H9 (cell line): ENCODE measurements at regions not wholly inside any gene's neighbourhood (a gene's known extent, or its start where the extent isn't known, plus 50 kb on each side); places are given as distances from the start of the nearest gene placed in this dataset.

ENCODE experiments used
- DNase-seq: peaks from one replicate; pipeline ENCODE4 v3.0.0-alpha.2; 2017
- H2AFZ ChIP-seq: one replicate; pipeline ENCODE4 v1.6.1; 2013; ENCODE audit warnings: mild to moderate bottlenecking, low read length, control low read depth, moderate library complexity
- H2AK5ac ChIP-seq: 2 replicates; pipeline ENCODE4 v1.6.1; 2013; ENCODE audit warnings: low read length, control low read depth, mixed read lengths; ENCODE audit not compliant: insufficient read length
- H2BK120ac ChIP-seq: one replicate; pipeline ENCODE4 v1.6.1; 2013; ENCODE audit warnings: low read depth, mild to moderate bottlenecking, low read length, control low read depth, inconsistent platforms; ENCODE audit not compliant: poor library complexity, severe bottlenecking
- H2BK12ac ChIP-seq: 2 replicates; pipeline ENCODE4 v1.6.1; 2013; ENCODE audit warnings: low read length, control low read depth, mixed read lengths, low read depth; ENCODE audit not compliant: insufficient read length
- H2BK15ac ChIP-seq: 2 replicates; pipeline ENCODE4 v1.6.1; 2013; ENCODE audit warnings: low read depth, low read length, control low read depth
- H2BK20ac ChIP-seq: one replicate; pipeline ENCODE4 v1.6.1; 2013; ENCODE audit warnings: low read depth, mild to moderate bottlenecking, low read length, control low read depth, inconsistent platforms; ENCODE audit not compliant: poor library complexity, severe bottlenecking
- H2BK5ac ChIP-seq: 2 replicates; pipeline ENCODE4 v1.6.1; 2013; ENCODE audit warnings: low read length, control low read depth, mixed read lengths; ENCODE audit not compliant: insufficient read length
- H3K14ac ChIP-seq: 2 replicates; pipeline ENCODE4 v1.6.1; 2013; ENCODE audit warnings: low read length, control low read depth; ENCODE audit not compliant: insufficient read depth
- H3K18ac ChIP-seq: 2 replicates; pipeline ENCODE4 v1.6.1; 2013; ENCODE audit warnings: low read depth, mild to moderate bottlenecking, mixed read lengths, low read length, control low read depth; ENCODE audit not compliant: insufficient read length
- H3K23ac ChIP-seq: 2 replicates; pipeline ENCODE4 v1.6.1; 2013; ENCODE audit warnings: low read length, control low read depth, mixed read lengths, low read depth; ENCODE audit not compliant: insufficient read length
- H3K23me2 ChIP-seq: 2 replicates; pipeline ENCODE4 v1.6.1; 2013; ENCODE audit warnings: low read depth, mild to moderate bottlenecking, mixed read lengths, low read length, control low read depth; ENCODE audit not compliant: insufficient read length, poor library complexity, severe bottlenecking
- H3K27ac ChIP-seq: 2 replicates; pipeline ENCODE4 v1.5.1; 2013; ENCODE audit warnings: low read length, control low read depth, mixed read lengths, low read depth; ENCODE audit not compliant: insufficient read length
- H3K27me3 ChIP-seq: 2 replicates; pipeline ENCODE4 v1.6.1; 2013; ENCODE audit warnings: low read length, control low read depth, inconsistent platforms; ENCODE audit not compliant: insufficient read depth
- H3K4ac ChIP-seq: 2 replicates; pipeline ENCODE4 v1.6.1; 2013; ENCODE audit warnings: low read depth, mild to moderate bottlenecking, control low read depth, inconsistent platforms, low read length, moderate library complexity
- H3K4me1 ChIP-seq: 2 replicates; pipeline ENCODE4 v1.6.1; 2013; ENCODE audit warnings: low read length, control low read depth, inconsistent platforms; ENCODE audit not compliant: insufficient read depth
- H3K4me2 ChIP-seq: 2 replicates; pipeline ENCODE4 v1.6.1; 2013; ENCODE audit warnings: low read length, control low read depth, mixed read lengths; ENCODE audit not compliant: insufficient read length, insufficient read depth
- H3K56ac ChIP-seq: 2 replicates; pipeline ENCODE4 v1.6.1; 2013; ENCODE audit warnings: low read depth, mild to moderate bottlenecking, mixed read lengths, low read length, control low read depth; ENCODE audit not compliant: insufficient read length
- H3K79me1 ChIP-seq: 2 replicates; pipeline ENCODE4 v1.6.1; 2013; ENCODE audit warnings: low read depth, mild to moderate bottlenecking, moderate library complexity, low read length, control low read depth, inconsistent platforms; ENCODE audit not compliant: insufficient read depth, poor library complexity, severe bottlenecking
- H3K79me2 ChIP-seq: 2 replicates; pipeline ENCODE4 v1.6.1; 2013; ENCODE audit warnings: low read length, control low read depth, inconsistent platforms; ENCODE audit not compliant: insufficient read depth
- H3K9ac ChIP-seq: 2 replicates; pipeline ENCODE4 v1.6.1; 2013; ENCODE audit warnings: low read length, control low read depth, mixed read lengths; ENCODE audit not compliant: insufficient read length; ENCODE audit errors: extremely low read depth
- H3K9me3 ChIP-seq: one replicate; pipeline ENCODE4 v1.6.1; 2013; ENCODE audit warnings: low read depth, low read length, inconsistent platforms; ENCODE audit not compliant: control insufficient read depth
- H3T11ph ChIP-seq: one replicate; pipeline ENCODE4 v1.6.1; 2013; ENCODE audit warnings: mild to moderate bottlenecking, low read length, control low read depth, inconsistent platforms
- H4K20me1 ChIP-seq: one replicate; pipeline ENCODE4 v1.6.1; 2013; ENCODE audit not compliant: control insufficient read depth, insufficient read length, insufficient read depth
- H4K5ac ChIP-seq: 2 replicates; pipeline ENCODE4 v1.6.1; 2013; ENCODE audit warnings: low read depth, mild to moderate bottlenecking, mixed read lengths, low read length, control low read depth; ENCODE audit not compliant: insufficient read length
- H4K8ac ChIP-seq: replicated peaks from 2 replicates; pipeline ENCODE4 v1.6.1; 2013; ENCODE audit warnings: low read length, control low read depth, mixed read lengths, low read depth; ENCODE audit not compliant: insufficient read length
- H4K91ac ChIP-seq: 2 replicates; pipeline ENCODE4 v1.6.1; 2013; ENCODE audit warnings: low read depth, mild to moderate bottlenecking, moderate library complexity, mixed read lengths, low read length, control low read depth; ENCODE audit not compliant: insufficient read length
- H3K27ac Mint-ChIP-seq, 3 experiments: 2 replicates in 2 of 3; 3 replicates in 1 of 3; pipeline ENCODE4 v1.8.0; 2020 to 2021; ENCODE audit warnings: mixed read lengths in 3 of 3, mild to moderate bottlenecking in 1 of 3, moderate library complexity in 1 of 3
- H3K27me3 Mint-ChIP-seq: 2 replicates; pipeline ENCODE4 v1.8.0; 2021; ENCODE audit warnings: low read depth, mild to moderate bottlenecking, moderate library complexity, mixed read lengths
- H3K36me3 Mint-ChIP-seq, 3 experiments: 2 replicates in 2 of 3; 3 replicates in 1 of 3; pipeline ENCODE4 v1.8.0; 2020 to 2021; ENCODE audit warnings: low read depth in 3 of 3, mixed read lengths in 3 of 3; ENCODE audit not compliant: insufficient read depth in 1 of 3
- H3K4me1 Mint-ChIP-seq, 2 experiments: 2 replicates each; pipeline ENCODE4 v1.8.0; 2020; ENCODE audit warnings: mixed read lengths in 2 of 2
- H3K4me3 Mint-ChIP-seq, 2 experiments: 2 replicates in 1 of 2; 3 replicates in 1 of 2; pipeline ENCODE4 v1.8.0; 2020 to 2021; ENCODE audit warnings: mild to moderate bottlenecking in 2 of 2, mixed read lengths in 2 of 2, moderate library complexity in 1 of 2
- H3K9me3 Mint-ChIP-seq, 2 experiments: 2 replicates in 1 of 2; 3 replicates in 1 of 2; pipeline ENCODE4 v1.8.0; 2020; ENCODE audit warnings: mild to moderate bottlenecking in 2 of 2, mixed read lengths in 2 of 2, moderate library complexity in 1 of 2
- WGBS: extraction: QIAGEN DNeasy Blood & Tissue Kit; methylation state at CpG from one replicate; pipeline ENCODE4 v1.1.7; 2013; ENCODE audit warnings: missing lambda C conversion rate, low lambda C conversion rate, mixed read lengths; ENCODE audit not compliant: insufficient read length; ENCODE audit errors: extremely low coverage; 5-methylcytosine and 5-hydroxymethylcytosine counted together
- TF ChIP-seq, protein P1 (sequence below): fragments of 200-600 bp; sonication (generic); conservative IDR thresholded peaks from 3 replicates; pipeline ENCODE4 v1.8.0; 2021; ENCODE audit warnings: antibody characterized with exemption, mild to moderate bottlenecking

DNA sequence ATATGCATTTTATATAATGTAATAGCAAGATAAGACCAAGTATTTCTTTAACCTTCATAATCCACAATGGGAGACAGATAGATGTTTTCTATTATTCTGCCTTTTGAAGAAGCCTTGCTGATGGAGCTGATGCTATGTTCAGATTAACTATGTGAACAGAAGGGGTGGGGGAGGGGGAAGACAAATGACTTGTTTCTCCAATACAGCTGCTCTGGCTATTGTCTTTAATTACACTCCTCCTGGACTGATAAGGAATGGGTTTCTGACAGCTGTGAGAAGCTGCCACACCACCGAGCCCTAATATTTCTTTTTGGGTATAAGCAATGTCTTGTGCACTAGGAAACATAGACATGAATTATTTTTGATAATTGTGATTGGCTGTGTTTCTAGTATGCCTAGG lies 62.0 kb downstream of the CAVIN4 start:
- no peak for DNase-seq
- Histone ChIP-seq H2BK12ac (no peak overlapping the region), H3K23ac (no peak overlapping the region), H4K5ac (no peak overlapping the region), H2BK15ac (no peak overlapping the region), H2AFZ (no peak overlapping the region), H2BK5ac (no peak overlapping the region), H3T11ph (no peak overlapping the region), H3K9me3 (no peaks in the 10 kb centered on the region), H3K56ac (no peak overlapping the region), H3K4ac (no peak overlapping the region), H4K20me1 (no peaks in the 10 kb centered on the region), H3K18ac (no peak overlapping the region), H3K27ac (no peak overlapping the region), H3K4me2 (no peak overlapping the region), H3K79me2 (no peaks in the 10 kb centered on the region), H3K14ac (no peak overlapping the region), H2BK20ac (no peak overlapping the region), H3K4me1 (peaks cover 8% of the 10 kb centered on the region; the same call in 1 of the 2 replicates), H3K27me3 (no peaks in the 10 kb centered on the region), H2AK5ac (no peak overlapping the region), H4K8ac (no peak overlapping the region), H4K91ac (no peak overlapping the region), H2BK120ac (no peak overlapping the region), H3K23me2 (no peaks in the 10 kb centered on the region), H3K79me1 (no peaks in the 10 kb centered on the region), H3K9ac (no peak overlapping the region)
- Mint-ChIP-seq H3K27ac (no peak overlapping the region), H3K27me3 (peaks cover 3% of the 10 kb centered on the region), H3K36me3 (peaks cover 0 to 12% (median 7%) of the 10 kb centered on the region in 3 experiments; a peak in 4 of 7 replicates), H3K4me3 (no peak overlapping the region), H3K9me3 (peaks cover 10 to 18% of the 10 kb centered on the region in 2 experiments), H3K4me1 (peaks cover 25 to 31% of the 10 kb centered on the region in 2 experiments)
- TF ChIP-seq, protein P1, sequence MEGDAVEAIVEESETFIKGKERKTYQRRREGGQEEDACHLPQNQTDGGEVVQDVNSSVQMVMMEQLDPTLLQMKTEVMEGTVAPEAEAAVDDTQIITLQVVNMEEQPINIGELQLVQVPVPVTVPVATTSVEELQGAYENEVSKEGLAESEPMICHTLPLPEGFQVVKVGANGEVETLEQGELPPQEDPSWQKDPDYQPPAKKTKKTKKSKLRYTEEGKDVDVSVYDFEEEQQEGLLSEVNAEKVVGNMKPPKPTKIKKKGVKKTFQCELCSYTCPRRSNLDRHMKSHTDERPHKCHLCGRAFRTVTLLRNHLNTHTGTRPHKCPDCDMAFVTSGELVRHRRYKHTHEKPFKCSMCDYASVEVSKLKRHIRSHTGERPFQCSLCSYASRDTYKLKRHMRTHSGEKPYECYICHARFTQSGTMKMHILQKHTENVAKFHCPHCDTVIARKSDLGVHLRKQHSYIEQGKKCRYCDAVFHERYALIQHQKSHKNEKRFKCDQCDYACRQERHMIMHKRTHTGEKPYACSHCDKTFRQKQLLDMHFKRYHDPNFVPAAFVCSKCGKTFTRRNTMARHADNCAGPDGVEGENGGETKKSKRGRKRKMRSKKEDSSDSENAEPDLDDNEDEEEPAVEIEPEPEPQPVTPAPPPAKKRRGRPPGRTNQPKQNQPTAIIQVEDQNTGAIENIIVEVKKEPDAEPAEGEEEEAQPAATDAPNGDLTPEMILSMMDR: no peak
- WGBS: no CpG with 5 or more reads among the region's 1 CpG
